Mesenchymal stem cell (in vitro differentiated cells and primary cell): ENCODE measurements at regions not wholly inside any gene's neighbourhood (a gene's known extent, or its start where the extent isn't known, plus 50 kb on each side); places are given as distances from the start of the nearest gene placed in this dataset.

Experiments used
- DNase-seq: peaks from one replicate; pipeline ENCODE4 v3.0.0-alpha.2; 2013
- H2AFZ ChIP-seq: one replicate; pipeline ENCODE4 v1.6.1; 2013; ENCODE audit warnings: low read depth, mild to moderate bottlenecking, control low read depth, inconsistent platforms, low read length, moderate library complexity
- H2AK5ac ChIP-seq: 2 replicates; pipeline ENCODE4 v1.6.1; 2013; ENCODE audit warnings: low read length, moderate library complexity, mild to moderate bottlenecking, inconsistent platforms; ENCODE audit not compliant: severe bottlenecking
- H2BK120ac ChIP-seq: one replicate; pipeline ENCODE4 v1.6.1; 2013; ENCODE audit warnings: low read depth, mild to moderate bottlenecking, inconsistent platforms, low read length, moderate library complexity
- H2BK12ac ChIP-seq, 2 experiments: one replicate each; pipeline ENCODE4 v1.6.1; 2013; ENCODE audit warnings: inconsistent platforms in 2 of 2, low read length in 2 of 2, mild to moderate bottlenecking in 2 of 2, moderate library complexity in 2 of 2, control low read depth in 1 of 2
- H2BK15ac ChIP-seq: one replicate; pipeline ENCODE4 v1.6.1; 2013; ENCODE audit warnings: mild to moderate bottlenecking, low read depth, inconsistent platforms; ENCODE audit not compliant: poor library complexity, severe bottlenecking
- H2BK5ac ChIP-seq: 2 replicates; pipeline ENCODE4 v1.6.1; 2013; ENCODE audit warnings: low read depth, mild to moderate bottlenecking, low read length, control low read depth, inconsistent platforms; ENCODE audit not compliant: poor library complexity, severe bottlenecking
- H3K14ac ChIP-seq, 2 experiments: one replicate each; pipeline ENCODE4 v1.6.1; 2013; ENCODE audit warnings: inconsistent platforms in 2 of 2, low read length in 2 of 2, control low read depth in 1 of 2, mild to moderate bottlenecking in 1 of 2, moderate library complexity in 1 of 2
- H3K18ac ChIP-seq, 2 experiments: one replicate each; pipeline ENCODE4 v1.6.1; 2013; ENCODE audit warnings: inconsistent platforms in 2 of 2, low read length in 2 of 2, control low read depth in 1 of 2, low read depth in 1 of 2, mild to moderate bottlenecking in 1 of 2
- H3K23ac ChIP-seq, 2 experiments: one replicate each; pipeline ENCODE4 v1.6.1; 2013; ENCODE audit warnings: inconsistent platforms in 2 of 2, low read length in 2 of 2, mild to moderate bottlenecking in 2 of 2, moderate library complexity in 2 of 2, control low read depth in 1 of 2
- H3K27ac ChIP-seq: 2 replicates; pipeline ENCODE4 v1.5.1; 2013; ENCODE audit warnings: mild to moderate bottlenecking, moderate library complexity, low read length, control low read depth, inconsistent platforms; ENCODE audit not compliant: poor library complexity, severe bottlenecking
- H3K27me3 ChIP-seq, 2 experiments: 2 replicates each; pipeline versions ENCODE4 v1.6.1 to v1.7.0; 2013; ENCODE audit warnings: low read length in 2 of 2, mild to moderate bottlenecking in 2 of 2, moderate library complexity in 2 of 2, control low read depth in 1 of 2, inconsistent platforms in 1 of 2; ENCODE audit not compliant: control insufficient read depth in 1 of 2, insufficient read depth in 1 of 2
- H3K36me3 ChIP-seq, 2 experiments: 2 replicates each; pipeline versions ENCODE4 v1.6.1 to v1.7.0; 2013; ENCODE audit warnings: low read length in 2 of 2, control low read depth in 1 of 2, inconsistent platforms in 1 of 2, low read depth in 1 of 2, mild to moderate bottlenecking in 1 of 2; ENCODE audit not compliant: insufficient read depth in 2 of 2, control insufficient read depth in 1 of 2
- H3K4ac ChIP-seq, 2 experiments: one replicate each; pipeline ENCODE4 v1.6.1; 2013; ENCODE audit warnings: inconsistent platforms in 2 of 2, low read length in 2 of 2, mild to moderate bottlenecking in 2 of 2, moderate library complexity in 2 of 2, control low read depth in 1 of 2, low read depth in 1 of 2
- H3K4me1 ChIP-seq: 2 replicates; pipeline ENCODE4 v1.6.1; 2013; ENCODE audit warnings: low read depth, low read length, control low read depth; ENCODE audit not compliant: control insufficient read depth, insufficient read depth
- H3K4me2 ChIP-seq: 2 replicates; pipeline ENCODE4 v1.6.1; 2013; ENCODE audit warnings: low read length, mild to moderate bottlenecking, inconsistent platforms; ENCODE audit not compliant: poor library complexity, severe bottlenecking
- H3K4me3 ChIP-seq, 2 experiments: 2 replicates each; pipeline versions ENCODE4 v1.5.1 to v1.7.0; 2013; ENCODE audit warnings: low read length in 2 of 2, mild to moderate bottlenecking in 2 of 2, control low read depth in 1 of 2, low read depth in 1 of 2; ENCODE audit not compliant: insufficient read depth in 1 of 2
- H3K79me1 ChIP-seq: replicated peaks from 2 replicates; pipeline ENCODE4 v1.6.1; 2013; ENCODE audit warnings: mild to moderate bottlenecking, control low read depth, low read length, inconsistent platforms; ENCODE audit not compliant: poor library complexity, severe bottlenecking
- H3K9ac ChIP-seq: 2 replicates; pipeline ENCODE4 v1.7.0; 2013; ENCODE audit warnings: mild to moderate bottlenecking, low read length, moderate library complexity
- H3K9me3 ChIP-seq: 2 replicates; pipeline ENCODE4 v1.7.0; 2013; ENCODE audit warnings: mild to moderate bottlenecking, low read length; ENCODE audit not compliant: control insufficient read depth
- H4K8ac ChIP-seq: one replicate; pipeline ENCODE4 v1.6.1; 2013; ENCODE audit warnings: inconsistent platforms, mild to moderate bottlenecking, low read length, moderate library complexity
- H4K91ac ChIP-seq: one replicate; pipeline ENCODE4 v1.6.1; 2013; ENCODE audit warnings: mild to moderate bottlenecking, low read length, inconsistent platforms
- WGBS: methylation state at CpG from one replicate; pipeline ENCODE4 v1.1.7; 2013; ENCODE audit warnings: mixed read lengths; 5-methylcytosine and 5-hydroxymethylcytosine counted together

DNA sequence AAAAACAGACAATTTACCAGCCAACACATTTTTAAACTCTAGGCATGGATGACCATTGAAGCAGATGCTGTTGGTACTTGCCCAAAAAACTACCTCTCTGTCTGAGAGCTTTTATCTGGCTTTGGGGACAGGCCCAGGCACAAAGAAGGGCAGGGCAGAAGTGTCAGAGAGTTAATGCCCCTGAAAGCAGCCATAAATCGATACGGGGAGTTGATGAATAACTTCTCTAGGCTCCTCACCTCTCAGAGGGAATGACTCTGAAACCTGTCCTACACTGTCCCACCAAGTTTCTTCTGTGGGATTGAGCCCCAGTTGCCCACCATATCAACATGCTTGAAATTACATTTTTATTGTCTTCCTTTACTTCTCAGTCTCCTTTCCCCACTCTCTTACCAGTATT lies 113.0 kb upstream of the DAAM1 start:
- 93% methylated on average over 2 of the region's 2 CpGs for WGBS

DNA sequence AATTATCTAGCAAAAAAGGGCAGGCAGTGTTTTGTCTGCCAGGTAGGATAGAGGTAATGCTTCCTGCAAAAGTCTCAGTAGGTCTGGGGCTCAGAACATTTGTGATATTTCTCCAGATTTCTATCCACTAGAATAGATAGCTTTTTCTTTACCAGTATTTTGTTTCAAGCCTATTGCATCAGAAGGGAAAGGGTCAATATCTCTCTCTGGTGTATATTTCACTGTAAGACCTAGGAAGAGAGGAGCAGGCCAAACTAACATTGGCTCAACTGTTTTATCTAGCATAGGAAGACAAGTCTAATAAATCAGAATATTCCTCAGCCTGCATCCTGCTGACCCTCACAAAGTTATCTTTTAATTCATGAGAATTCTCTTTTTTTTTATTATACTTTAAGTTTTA lies 106.7 kb upstream of the DAAM1 start:
- no peak overlapping the region for H3K18ac ChIP-seq
- no peaks in the 10 kb centered on the region for H3K79me1 ChIP-seq

More for the DNA sequence above, 113.0 kb upstream of the DAAM1 start:
- no peak overlapping the region for H3K9ac ChIP-seq
- no peak overlapping the region for H2AFZ ChIP-seq
- no peak overlapping the region for H3K27ac ChIP-seq
- no peak overlapping the region for H2AK5ac ChIP-seq
- no peaks in the 10 kb centered on the region for H3K36me3 ChIP-seq
- H3K79me1 ChIP-seq = no peaks in the 10 kb centered on the region
- H3K4me3 ChIP-seq = no peak overlapping the region
- no peaks in the 10 kb centered on the region for H3K9me3 ChIP-seq
- H3K4me1 ChIP-seq = no peaks in the 10 kb centered on the region
- H2BK12ac ChIP-seq = no peak overlapping the region
- H2BK15ac ChIP-seq = no peak overlapping the region
- H3K14ac ChIP-seq = no peak overlapping the region
- no peak overlapping the region for H2BK5ac ChIP-seq
- H3K18ac ChIP-seq = no peak overlapping the region
- H4K8ac ChIP-seq = no peak overlapping the region
- no peaks in the 10 kb centered on the region for H3K27me3 ChIP-seq
- H3K4ac ChIP-seq = no peak overlapping the region
- no peak overlapping the region for H2BK120ac ChIP-seq
- DNase-seq = no peak
- no peak overlapping the region for H3K4me2 ChIP-seq
- no peak overlapping the region for H3K23ac ChIP-seq
- no peak overlapping the region for H4K91ac ChIP-seq

DNA sequence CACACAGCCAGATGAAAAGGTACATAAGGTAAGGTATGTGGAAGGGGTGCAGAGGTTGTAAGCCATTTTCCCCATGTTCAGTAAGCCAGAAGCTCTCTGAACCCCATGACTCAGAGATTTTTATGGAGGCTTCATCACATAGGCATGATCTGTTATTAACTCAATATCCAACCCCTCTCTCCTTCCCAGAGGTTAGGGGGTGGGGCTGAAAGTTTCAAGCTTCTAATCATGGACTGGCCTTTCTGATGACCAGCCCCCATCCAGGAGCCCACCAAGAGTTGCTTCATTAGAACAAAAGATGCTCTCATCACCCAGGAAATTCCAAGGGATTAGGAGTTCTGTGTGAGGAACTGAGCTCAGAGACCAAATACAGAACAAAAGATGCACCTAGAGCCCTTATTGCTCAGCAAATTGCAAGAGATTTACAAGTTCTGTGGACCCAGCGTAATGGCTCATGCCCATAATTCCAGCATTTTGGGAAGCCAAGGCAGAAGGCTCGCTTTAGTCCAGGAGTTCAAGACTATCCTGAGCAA lies 103.2 kb upstream of the DAAM1 start:
- H3K14ac ChIP-seq = no peak overlapping the region
- no peak overlapping the region for H2BK5ac ChIP-seq
- no peak overlapping the region for H2BK120ac ChIP-seq
- no peak overlapping the region for H2BK15ac ChIP-seq
- H3K9me3 ChIP-seq = no peaks in the 10 kb centered on the region
- DNase-seq = no peak
- no peak overlapping the region for H3K27ac ChIP-seq
- 100% methylated on average over 2 of the region's 2 CpGs for WGBS
- no peak overlapping the region for H3K9ac ChIP-seq
- peaks cover 2% of the 10 kb centered on the region for H3K4me1 ChIP-seq
- H2AFZ ChIP-seq = no peak overlapping the region
- no peaks in the 10 kb centered on the region for H3K36me3 ChIP-seq
- no peak overlapping the region for H4K91ac ChIP-seq
- H3K18ac ChIP-seq = no peak overlapping the region
- H2AK5ac ChIP-seq = no peak overlapping the region
- H3K4me3 ChIP-seq = no peak overlapping the region
- no peak overlapping the region for H3K23ac ChIP-seq
- no peaks in the 10 kb centered on the region for H3K27me3 ChIP-seq
- no peak overlapping the region for H4K8ac ChIP-seq
- no peaks in the 10 kb centered on the region for H3K79me1 ChIP-seq
- H3K4me2 ChIP-seq = no peak overlapping the region
- no peak overlapping the region for H2BK12ac ChIP-seq
- H3K4ac ChIP-seq = no peak overlapping the region

More for the DNA sequence above, 106.7 kb upstream of the DAAM1 start:
- DNase-seq = no peak
- Histone ChIP-seq H2BK120ac (no peak overlapping the region), H3K36me3 (no peaks in the 10 kb centered on the region), H3K14ac (no peak overlapping the region), H2BK12ac (no peak overlapping the region), H3K27me3 (no peaks in the 10 kb centered on the region), H3K4me1 (no peaks in the 10 kb centered on the region), H2AK5ac (no peak overlapping the region), H4K8ac (no peak overlapping the region), H3K9me3 (no peaks in the 10 kb centered on the region), H3K23ac (no peak overlapping the region), H3K9ac (no peak overlapping the region), H3K4me3 (no peak overlapping the region), H2BK15ac (no peak overlapping the region), H4K91ac (no peak overlapping the region), H2BK5ac (no peak overlapping the region), H3K4me2 (no peak overlapping the region), H3K27ac (no peak overlapping the region), H3K4ac (no peak overlapping the region), H2AFZ (no peak overlapping the region)

DNA sequence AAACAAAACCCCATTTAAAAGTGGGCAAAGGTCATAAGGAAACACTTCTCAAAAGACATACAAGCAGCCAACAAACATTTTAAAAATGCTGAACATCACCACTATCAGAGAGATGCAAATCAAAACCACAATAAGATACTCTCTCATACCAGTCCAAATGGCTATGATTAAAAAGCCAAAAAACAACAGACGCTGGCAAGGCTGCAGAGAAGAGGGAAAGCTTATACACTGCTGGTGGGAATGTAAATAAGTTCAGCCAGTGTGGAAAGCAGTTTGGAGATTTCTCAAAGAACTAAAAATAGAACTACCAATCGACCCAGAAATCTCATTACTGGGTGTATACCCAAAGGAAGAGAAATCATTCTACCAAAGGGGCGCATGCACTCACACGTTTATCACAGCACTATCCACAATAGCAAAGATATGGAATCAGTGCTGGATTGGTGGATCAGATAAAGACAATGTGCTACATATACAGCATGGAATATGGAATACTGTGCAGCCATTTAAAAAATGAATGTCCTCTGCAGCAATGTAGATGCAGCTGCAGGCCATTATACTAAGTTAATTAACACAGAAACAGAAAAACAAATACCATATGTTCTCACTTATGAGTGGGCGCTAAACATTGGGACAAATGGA lies 102.1 kb upstream of the DAAM1 start:
- Histone ChIP-seq H3K27me3 (no peaks in the 10 kb centered on the region), H3K4ac (no peak overlapping the region), H4K8ac (no peak overlapping the region), H2BK15ac (no peak overlapping the region), H3K36me3 (no peaks in the 10 kb centered on the region), H3K4me3 (no peak overlapping the region), H2BK12ac (peak overlapping the region in 1 of 2 experiments; percentile 39), H2AK5ac (no peak overlapping the region), H2AFZ (no peak overlapping the region), H3K4me1 (peaks cover 2% of the 10 kb centered on the region), H2BK120ac (no peak overlapping the region), H3K4me2 (no peak overlapping the region), H3K18ac (no peak overlapping the region), H4K91ac (no peak overlapping the region), H3K14ac (no peak overlapping the region), H3K27ac (no peak overlapping the region), H3K9me3 (no peaks in the 10 kb centered on the region), H3K79me1 (no peaks in the 10 kb centered on the region), H2BK5ac (no peak overlapping the region), H3K23ac (no peak overlapping the region), H3K9ac (no peak overlapping the region)
- WGBS = no CpG with 5 or more reads among the region's 5 CpGs
- peak; percentile 50 for DNase-seq
